Stimulated activated CD8-positive, alpha-beta memory T cell treated with anti-CD3 and anti-CD28 coated beads, Interleukin-15, amount 100 ng/mL, for 48 hours (primary cell): ENCODE measurements at regions not wholly inside any gene's neighbourhood (a gene's known extent, or its start where the extent isn't known, plus 50 kb on each side); places are given as distances from the start of the nearest gene placed in this dataset.

Experiments
- DNase-seq, 2 donors: peaks; one replicate each; pipeline ENCODE4 v3.0.0-alpha.2; 2020; ENCODE audit warnings: low read depth in 2 of 2

- no peak for DNase-seq
Observed at GRCh38 chr22:27499121-27499520, 302.4 kb downstream of the MN1 start.

DNA sequence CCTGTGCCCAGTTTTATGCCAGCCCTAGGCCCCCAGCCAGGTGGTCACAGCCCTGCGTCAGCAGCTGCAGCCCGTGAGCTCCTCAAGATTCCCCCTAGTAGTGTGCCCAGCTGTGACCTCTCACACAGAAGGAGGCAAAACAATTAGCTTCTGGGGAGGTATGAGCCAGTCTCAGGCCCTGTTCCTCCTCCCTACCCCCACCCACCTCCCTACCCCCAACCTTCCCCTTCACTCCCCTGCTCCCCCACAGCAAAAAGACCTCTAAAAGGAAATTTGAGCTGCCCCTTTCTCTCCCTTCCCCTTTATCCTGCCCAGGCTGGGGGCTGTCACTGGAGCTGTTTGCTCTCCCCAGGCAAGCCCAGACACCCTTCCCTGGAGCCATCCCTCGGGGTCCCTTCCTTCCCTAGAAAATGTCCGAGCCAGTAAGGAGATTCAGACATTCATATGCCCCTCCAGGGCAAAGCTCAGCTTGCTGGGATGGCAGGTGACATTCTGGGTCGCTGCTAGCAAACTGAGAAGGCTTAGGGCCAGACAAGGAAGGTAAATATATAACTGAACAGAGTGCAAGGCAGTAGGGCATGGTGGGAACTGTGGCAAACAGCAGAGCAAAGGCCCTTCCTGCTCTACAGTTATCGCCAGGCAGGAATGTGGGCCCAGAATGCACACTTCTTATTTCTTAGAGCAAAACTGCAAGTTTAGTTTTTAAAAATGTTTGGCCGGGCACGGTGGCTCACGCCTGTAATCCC is 300.2 kb downstream of the MN1 start:
- DNase-seq, result no peak

GRCh38 chr22:27502327-27502726 is 299.2 kb downstream of the MN1 start:
- no peak for DNase-seq

DNA sequence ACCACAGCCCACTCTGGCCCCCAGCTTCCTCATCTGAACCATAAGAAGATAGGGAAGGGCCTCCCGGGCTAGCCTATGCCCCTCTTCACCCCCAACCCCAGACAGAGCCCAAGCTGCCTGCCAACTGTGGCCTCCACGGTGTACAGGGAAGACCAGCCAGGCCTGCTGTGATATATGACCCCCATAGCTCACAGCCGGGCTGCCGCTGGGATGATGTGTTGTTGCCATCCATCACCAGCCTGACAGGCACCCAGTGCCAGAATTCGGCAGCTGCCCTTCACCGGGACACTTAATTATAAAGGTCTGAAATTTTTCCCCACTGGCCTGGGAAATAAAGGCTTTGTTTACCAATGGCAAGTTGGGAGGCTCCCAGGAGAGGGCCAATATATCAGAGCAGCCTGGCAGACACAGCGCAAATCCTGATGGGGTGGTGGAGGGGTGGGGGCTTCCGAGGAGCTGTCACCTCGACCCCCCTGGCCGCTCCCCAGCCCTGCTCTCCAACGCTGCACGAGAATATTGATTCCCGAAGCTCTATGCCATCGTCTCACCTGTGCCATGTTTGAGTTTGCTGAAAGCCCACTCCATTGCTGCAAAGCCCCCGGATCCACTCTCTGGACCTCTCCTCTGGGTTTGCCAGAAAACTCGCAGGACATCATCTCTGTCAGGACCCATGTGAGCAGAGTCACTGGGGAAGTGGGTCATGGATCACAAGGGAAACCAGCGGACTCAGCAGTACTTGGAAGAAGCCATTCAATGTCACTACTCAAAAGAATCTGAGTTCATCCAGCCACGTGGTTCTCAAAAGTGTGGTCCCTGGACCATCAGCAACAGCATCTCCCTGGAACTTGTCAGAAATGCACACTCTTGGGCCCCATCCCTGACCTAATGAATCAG is 296.9 kb downstream of the MN1 start:
- no peak for DNase-seq

DNA sequence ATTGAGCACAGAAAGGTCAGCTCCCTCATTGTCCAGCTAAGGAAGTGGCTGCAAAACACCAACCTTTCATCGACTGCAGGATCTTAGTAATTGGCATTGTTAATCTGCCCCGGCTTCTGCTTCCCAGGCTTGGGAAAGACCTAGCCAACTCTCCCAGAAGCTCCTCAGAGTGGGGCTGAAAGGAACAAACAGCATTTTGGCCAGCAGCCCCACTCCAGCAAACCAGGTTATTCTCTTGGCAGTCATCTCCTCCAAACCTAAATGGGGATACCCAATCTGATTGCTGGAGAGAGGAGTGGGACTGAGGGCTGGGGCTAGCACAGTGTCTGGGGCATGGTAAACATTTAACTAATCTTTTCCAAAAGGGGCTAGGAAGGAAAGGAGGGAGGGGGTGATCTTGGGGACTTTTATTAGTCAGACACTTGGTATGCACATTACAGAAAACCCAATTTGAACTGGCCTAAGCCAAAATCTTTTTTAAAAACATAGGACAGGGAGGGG is 294.4 kb downstream of the MN1 start:
- DNase-seq, result no peak

DNA sequence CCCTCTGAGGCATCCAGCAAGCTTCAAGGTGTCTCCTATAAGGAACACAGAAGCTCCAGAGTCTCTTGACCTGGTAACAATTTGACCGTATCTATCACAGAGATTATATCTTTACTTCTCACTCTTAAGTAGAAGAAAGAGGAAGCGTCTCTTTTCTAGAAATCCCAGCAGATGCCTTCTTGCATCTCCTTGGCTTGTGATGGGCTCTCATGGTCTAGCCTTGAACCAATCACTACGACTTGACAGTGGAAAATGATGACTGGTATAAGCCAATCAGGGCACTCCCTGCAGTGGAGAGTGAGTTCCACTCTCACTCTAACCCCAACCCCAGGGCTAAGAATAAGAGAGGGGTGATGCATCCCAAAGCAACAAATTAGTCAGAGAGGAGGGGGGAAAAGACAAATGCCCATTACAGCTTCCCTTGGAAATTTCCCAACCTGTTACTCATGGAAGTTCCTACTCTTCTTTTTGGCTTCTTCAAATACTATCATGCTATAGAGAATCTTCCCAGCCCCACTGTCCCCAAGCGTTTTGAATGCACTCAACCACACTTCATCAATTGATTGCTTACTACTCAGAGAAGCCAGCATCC is 293.5 kb downstream of the MN1 start:
- no peak for DNase-seq

DNA sequence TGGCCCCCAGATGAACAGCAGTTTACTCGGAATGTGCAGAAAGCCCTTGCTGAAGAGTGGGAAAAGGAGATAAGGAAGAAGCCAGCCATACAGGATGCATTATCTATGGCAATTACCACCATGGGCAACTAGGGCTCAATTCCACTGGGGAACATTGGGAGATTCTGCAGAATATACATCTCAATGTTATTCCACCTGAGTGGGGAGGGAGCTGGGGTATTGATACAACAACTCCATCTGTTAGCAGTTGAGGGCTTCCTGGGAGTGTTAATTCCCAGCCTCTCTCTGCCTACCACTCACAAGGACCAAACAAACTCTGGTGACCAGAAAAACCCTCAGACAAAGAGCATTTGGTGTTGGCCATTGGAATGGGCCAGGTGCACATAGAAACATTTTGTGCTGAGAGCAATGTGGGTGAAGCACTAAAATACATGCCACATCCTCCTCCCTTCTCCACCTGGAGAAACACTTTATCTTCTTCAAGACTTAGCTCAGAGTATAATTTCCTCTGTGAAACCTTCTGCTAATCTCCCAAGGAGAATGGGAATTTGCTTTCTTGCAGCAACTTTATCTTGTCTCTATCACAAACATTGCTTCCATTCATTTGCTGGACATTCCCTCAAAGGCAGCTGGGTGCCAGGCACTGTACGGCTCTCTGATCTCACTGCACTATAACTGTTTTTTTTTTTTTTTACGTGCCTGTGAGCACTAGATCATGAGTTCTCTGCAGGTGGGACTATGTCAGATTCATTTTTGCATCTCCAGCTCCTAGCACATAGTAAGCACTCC is 292.2 kb downstream of the MN1 start:
- DNase-seq, result no peak

- no peak for DNase-seq
Observed at GRCh38 chr22:27510024-27510423, 291.5 kb downstream of the MN1 start.

- no peak for DNase-seq
Observed at GRCh38 chr22:27512283-27512761, 289.2 kb downstream of the MN1 start.

- no peak for DNase-seq
Observed at GRCh38 chr22:27513021-27513420, 288.5 kb downstream of the MN1 start.

- no peak for DNase-seq
Observed at GRCh38 chr22:27514601-27515523, 286.7 kb downstream of the MN1 start.

DNA sequence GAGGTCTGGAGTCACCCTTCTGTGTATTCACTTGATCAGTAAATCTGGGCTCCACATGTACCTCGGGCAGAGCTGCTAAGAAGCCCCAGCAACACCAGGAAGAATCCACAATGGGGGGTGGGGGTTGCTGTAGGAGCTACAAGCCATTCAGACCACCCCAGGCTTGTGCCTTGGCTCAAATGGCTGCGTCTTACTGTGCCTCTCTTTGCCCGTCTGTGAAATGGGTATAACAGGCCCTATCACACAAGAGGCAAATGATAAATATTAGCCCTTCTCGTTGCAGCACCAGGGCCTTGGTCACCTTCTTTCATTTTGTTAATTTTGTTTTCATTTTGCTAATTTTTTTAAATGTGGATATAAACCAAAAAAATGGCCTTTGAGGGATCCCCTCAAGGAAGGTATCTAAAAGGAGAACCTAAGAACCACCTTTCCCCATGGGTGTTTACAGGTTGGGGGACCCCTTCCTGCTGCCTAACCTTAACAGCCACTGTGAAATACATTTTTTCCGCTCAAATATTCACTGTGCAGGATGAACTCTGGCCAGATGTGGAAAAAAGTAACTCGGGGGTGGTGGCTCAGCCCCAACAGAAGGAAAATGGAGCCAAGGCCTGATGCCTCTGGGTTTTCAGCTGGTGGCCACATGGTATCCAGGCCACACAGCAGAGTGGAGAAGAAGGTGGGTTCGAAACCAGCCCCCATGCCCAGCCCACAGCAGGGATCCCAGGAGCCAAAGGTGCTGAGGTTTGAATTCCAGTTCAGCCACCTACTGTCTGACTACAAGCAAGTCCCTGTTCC is 284.0 kb downstream of the MN1 start:
- DNase-seq, result no peak

DNA sequence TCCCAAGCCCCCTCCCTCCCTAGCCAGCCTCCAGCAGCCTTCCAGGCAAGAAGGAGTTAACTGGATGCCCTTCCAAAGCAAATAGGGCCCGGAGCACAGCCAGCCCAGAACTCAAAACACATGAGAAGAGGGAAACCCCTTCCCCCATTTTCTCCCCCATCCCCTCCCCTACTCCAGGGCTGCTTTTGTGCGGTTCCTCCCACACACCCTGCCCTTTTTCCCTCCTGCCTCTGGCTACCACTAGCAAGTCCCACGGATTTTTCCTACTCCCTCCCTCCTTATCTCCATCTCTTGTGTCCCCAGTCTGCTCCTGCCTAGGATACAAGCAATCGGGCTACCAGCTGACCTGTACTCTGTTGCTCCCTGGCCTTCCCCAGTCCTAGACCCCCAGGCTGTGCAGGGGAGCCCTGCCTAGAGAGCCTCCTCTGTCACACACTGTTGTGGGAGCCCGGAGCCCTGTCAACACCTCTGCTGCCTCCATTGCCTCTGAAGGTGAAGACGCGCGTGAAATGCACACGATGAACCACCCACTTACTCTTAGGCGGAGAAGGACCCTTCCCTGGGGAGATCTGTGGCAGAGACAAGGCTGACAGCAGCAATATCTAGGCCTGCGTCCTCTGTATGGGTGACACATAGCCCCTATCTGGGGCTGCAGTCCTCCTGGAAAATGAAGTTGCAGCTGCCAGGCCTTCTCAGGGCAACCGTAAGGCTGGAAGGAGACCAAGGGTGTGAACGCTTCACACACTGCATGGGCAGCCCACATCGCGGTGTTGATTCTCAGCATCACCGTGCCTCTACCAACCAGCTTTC is 282.8 kb downstream of the MN1 start:
- no peak for DNase-seq

DNA sequence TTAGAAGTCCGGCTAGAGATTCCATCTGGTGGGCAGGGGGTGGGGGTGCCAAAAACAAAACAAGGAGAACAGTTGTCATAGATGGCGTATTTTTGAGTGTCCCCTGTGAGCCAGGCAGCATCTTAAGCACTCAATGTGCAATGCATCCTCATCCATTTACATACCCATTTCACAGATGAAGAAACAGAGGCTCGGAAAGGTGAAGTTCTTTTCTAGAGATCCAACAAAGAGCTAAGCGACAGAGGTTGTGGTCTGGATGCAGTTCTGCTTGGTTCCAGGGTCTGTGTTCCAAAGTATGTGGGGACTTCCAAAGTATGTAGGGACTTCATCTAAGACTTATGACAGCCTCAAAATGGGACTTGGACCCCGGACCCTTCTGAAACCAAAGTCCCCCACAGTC is 277.8 kb downstream of the MN1 start:
- no peak for DNase-seq

- DNase-seq, result no peak
Observed at GRCh38 chr22:27525711-27526110, 275.8 kb downstream of the MN1 start.

DNA sequence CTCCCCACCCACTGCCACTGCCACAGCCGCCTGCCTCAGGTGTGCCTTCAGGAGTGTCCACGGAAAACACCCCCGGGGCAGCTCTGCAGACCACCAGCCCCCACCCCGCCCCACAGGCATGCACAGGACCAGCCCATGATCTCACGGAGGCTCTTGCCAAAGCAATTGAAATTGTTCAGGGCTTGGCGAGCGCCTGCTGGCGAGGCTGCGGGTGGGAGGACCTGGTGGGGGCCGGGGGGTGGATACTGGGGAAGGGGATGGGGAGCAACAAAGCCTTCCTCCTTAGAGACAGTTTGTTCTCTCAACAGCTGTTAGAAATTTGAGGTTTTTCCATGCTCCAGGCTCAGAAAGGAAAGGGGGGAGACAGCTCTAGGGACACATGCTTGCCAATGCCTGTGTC is 274.7 kb downstream of the MN1 start:
- no peak for DNase-seq

GRCh38 chr22:27531782-27532530 is 269.6 kb downstream of the MN1 start:
- no peak for DNase-seq

- DNase-seq, result no peak
Observed at GRCh38 chr22:27533105-27533745, 268.3 kb downstream of the MN1 start.
